SK-N-SH (cell line): ENCODE measurements at regions not wholly inside any gene's neighbourhood (a gene's known extent, or its start where the extent isn't known, plus 50 kb on each side); places are given as distances from the start of the nearest gene placed in this dataset.

Experiments used
- EZH2phosphoT487 ChIP-seq: fragments of 200-600 bp; sonication (generic); IDR thresholded peaks from 2 replicates; pipeline ENCODE4 v1.6.1; 2017; ENCODE audit warnings: low read depth, mixed run types, mild to moderate bottlenecking, antibody characterized with exemption, moderate library complexity, borderline replicate concordance
- FOXM1 ChIP-seq: IDR thresholded peaks from 2 replicates; pipeline ENCODE4 v1.4.0; 2012; ENCODE audit warnings: low read depth, mild to moderate bottlenecking
- MXI1 ChIP-seq: IDR thresholded peaks from 2 replicates; pipeline ENCODE4 v1.6.1; 2012; ENCODE audit warnings: mild to moderate bottlenecking, low read depth, low read length, improper control_type of control experiment
- NFIC ChIP-seq: IDR thresholded peaks from 2 replicates; pipeline ENCODE4 v1.4.0; 2012; ENCODE audit warnings: borderline replicate concordance
- POLR2AphosphoS5 ChIP-seq: IDR thresholded peaks from 2 replicates; pipeline ENCODE4 v1.6.1; 2012; ENCODE audit warnings: low read depth, low read length
- TF ChIP-seq, protein P1 (sequence below): fragments of 200-600 bp; sonication (generic); IDR thresholded peaks from 2 replicates; pipeline ENCODE4 v1.6.1; 2017; ENCODE audit warnings: antibody characterized with exemption, mild to moderate bottlenecking, moderate library complexity
- TF ChIP-seq, protein P2 (sequence below): IDR thresholded peaks from 2 replicates; pipeline ENCODE4 v1.4.0; 2012; ENCODE audit warnings: low read depth

DNA sequence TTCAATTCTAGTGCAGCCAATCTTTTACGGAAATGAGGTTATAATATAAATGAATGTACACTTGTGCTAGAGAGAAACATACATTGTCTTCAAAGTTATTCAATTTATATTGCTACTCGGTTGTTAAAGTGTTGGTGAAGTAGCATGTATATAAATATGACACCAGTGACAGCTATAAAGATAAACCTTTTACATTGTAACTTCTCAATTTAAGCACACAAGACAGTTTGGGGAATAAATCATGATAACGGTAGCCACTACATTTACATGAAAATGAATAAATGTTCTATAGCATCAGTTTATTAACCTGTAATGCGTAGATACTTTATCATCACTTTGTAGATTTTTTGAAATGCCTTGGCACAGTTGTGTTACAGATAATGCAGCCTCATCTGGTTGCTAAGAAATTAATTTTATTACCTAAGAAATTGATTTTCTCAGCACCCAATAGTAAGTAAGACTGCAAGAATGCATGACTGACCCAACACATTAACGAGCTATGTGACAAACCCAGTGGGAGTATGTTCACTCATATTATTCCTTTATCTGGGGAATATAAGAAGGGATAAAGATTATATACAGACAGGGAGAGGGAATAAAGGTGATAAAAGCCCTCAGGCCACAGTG is 283.9 kb upstream of the NPVF start:
- TF ChIP-seq MXI1 = no peak
- TF ChIP-seq NFIC = no peak
- no peak for TF ChIP-seq FOXM1
- TF ChIP-seq, protein P1, sequence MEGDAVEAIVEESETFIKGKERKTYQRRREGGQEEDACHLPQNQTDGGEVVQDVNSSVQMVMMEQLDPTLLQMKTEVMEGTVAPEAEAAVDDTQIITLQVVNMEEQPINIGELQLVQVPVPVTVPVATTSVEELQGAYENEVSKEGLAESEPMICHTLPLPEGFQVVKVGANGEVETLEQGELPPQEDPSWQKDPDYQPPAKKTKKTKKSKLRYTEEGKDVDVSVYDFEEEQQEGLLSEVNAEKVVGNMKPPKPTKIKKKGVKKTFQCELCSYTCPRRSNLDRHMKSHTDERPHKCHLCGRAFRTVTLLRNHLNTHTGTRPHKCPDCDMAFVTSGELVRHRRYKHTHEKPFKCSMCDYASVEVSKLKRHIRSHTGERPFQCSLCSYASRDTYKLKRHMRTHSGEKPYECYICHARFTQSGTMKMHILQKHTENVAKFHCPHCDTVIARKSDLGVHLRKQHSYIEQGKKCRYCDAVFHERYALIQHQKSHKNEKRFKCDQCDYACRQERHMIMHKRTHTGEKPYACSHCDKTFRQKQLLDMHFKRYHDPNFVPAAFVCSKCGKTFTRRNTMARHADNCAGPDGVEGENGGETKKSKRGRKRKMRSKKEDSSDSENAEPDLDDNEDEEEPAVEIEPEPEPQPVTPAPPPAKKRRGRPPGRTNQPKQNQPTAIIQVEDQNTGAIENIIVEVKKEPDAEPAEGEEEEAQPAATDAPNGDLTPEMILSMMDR = no peak
- no peak for TF ChIP-seq EZH2phosphoT487
- TF ChIP-seq, protein P2, sequence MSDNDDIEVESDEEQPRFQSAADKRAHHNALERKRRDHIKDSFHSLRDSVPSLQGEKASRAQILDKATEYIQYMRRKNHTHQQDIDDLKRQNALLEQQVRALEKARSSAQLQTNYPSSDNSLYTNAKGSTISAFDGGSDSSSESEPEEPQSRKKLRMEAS = no peak
- no peak for TF ChIP-seq POLR2AphosphoS5
